A549 (cell line): ENCODE measurements at regions not wholly inside any gene's neighbourhood (a gene's known extent, or its start where the extent isn't known, plus 50 kb on each side); places are given as distances from the start of the nearest gene placed in this dataset.

Experiments
- ATAC-seq, 2 experiments: fragments of 200-7000 bp in 1 of 2; fragments of >200 bp in 1 of 2; cut with Nextera tagmentation in 1 of 2; cut with Tn5 transposase in 1 of 2; 3 replicates each; pipeline versions ENCODE4 v1.8.0 to v1.9.1; 2018 to 2020; ENCODE audit warnings: mild to moderate bottlenecking in 1 of 2, moderate library complexity in 1 of 2
- CTCF ChIA-PET: fragments of 300-600 bp; sonication (Branson Sonifier 250); formaldehyde crosslinking; extraction: SDS; loops from one replicate; lab custom pipeline; 2021; ENCODE audit warnings: antibody characterized with exemption, inconsistent platforms; lab: Yijun Ruan, JAX
- POLR2A ChIA-PET: fragments of 350-600 bp; formaldehyde crosslinking; extraction: SDS; loops from one replicate; lab custom pipeline; 2021; ENCODE audit warnings: antibody characterized with exemption, inconsistent platforms; lab: Yijun Ruan, JAX
- DNase-seq, 2 experiments: peaks; one replicate each; pipeline versions ENCODE4 v3.0.0 to v3.0.0-alpha.2; 2011 to 2016; ENCODE audit warnings: low read depth in 1 of 2, low spot score in 1 of 2
- FAIRE-seq: peaks from 2 replicates; lab custom pipeline; 2011; peaks lifted over from hg19 to GRCh38; lab: Jason Lieb, UNC
- H3K27ac ChIP-seq, 2 experiments: fragments of >200 bp; sonication (Bioruptor Twin); formaldehyde crosslinking; 3 replicates each; pipeline ENCODE4 v1.5.1; 2016 to 2017
- H3K4me1 ChIP-seq: fragments of >200 bp; sonication (Bioruptor Twin); formaldehyde crosslinking; 3 replicates; pipeline ENCODE4 v1.6.1; 2016
- H3K4me2 ChIP-seq: fragments of >200 bp; sonication (Bioruptor Twin); formaldehyde crosslinking; 3 replicates; pipeline ENCODE4 v1.6.1; 2016
- H3K4me3 ChIP-seq: fragments of >200 bp; sonication (Bioruptor Twin); formaldehyde crosslinking; 3 replicates; pipeline ENCODE4 v1.5.1; 2016
- H3K9me3 ChIP-seq: fragments of >200 bp; sonication (Bioruptor Twin); formaldehyde crosslinking; 3 replicates; pipeline ENCODE4 v1.6.1; 2016
- BCL3 ChIP-seq: fragments of >200 bp; sonication (Bioruptor Twin); formaldehyde crosslinking; IDR thresholded peaks from 3 replicates; pipeline ENCODE4 v1.6.1; 2016
- CBX2 ChIP-seq: fragments of 200-600 bp; sonication (generic); IDR thresholded peaks from 2 replicates; pipeline ENCODE4 v1.6.1; 2016; ENCODE audit warnings: low read depth, mild to moderate bottlenecking, borderline replicate concordance
- CEBPB ChIP-seq, 2 experiments: fragments of >200 bp in 1 of 2; sonication (Bioruptor Twin) in 1 of 2; formaldehyde crosslinking in 1 of 2; IDR thresholded peaks; 2 replicates each; pipeline ENCODE4 v1.6.1; 2012 to 2016
- CHD2 ChIP-seq: fragments of 150-350 bp; IDR thresholded peaks from 2 replicates; pipeline ENCODE4 v1.6.1; 2014; ENCODE audit warnings: low read length; ENCODE audit not compliant: partially characterized antibody
- CHD4 ChIP-seq: fragments of 200-600 bp; sonication (generic); IDR thresholded peaks from 2 replicates; pipeline ENCODE4 v1.6.1; 2016; ENCODE audit warnings: antibody characterized with exemption, mild to moderate bottlenecking, borderline replicate concordance
- CTCF ChIP-seq: fragments of >200 bp; sonication (Bioruptor Twin); formaldehyde crosslinking; IDR thresholded peaks from 3 replicates; pipeline ENCODE4 v1.5.1; 2016
- ELK1 ChIP-seq: fragments of 150-350 bp; IDR thresholded peaks from 2 replicates; pipeline ENCODE4 v1.6.1; 2014; ENCODE audit warnings: low read depth, mild to moderate bottlenecking, low read length
- FOSL2 ChIP-seq, 2 experiments: fragments of 450-650 bp in 1 of 2; fragments of >200 bp in 1 of 2; sonication (Bioruptor Twin) in 1 of 2; formaldehyde crosslinking; IDR thresholded peaks; 2 replicates each; pipeline versions ENCODE4 v1.5.0 to v1.6.1; 2016 to 2020; ENCODE audit warnings: mild to moderate bottlenecking in 1 of 2, moderate library complexity in 1 of 2
- HMGXB4 ChIP-seq: fragments of 250-450 bp; sonication (Bioruptor Pico); IDR thresholded peaks from 2 replicates; pipeline ENCODE4 v1.5.0; 2021; ENCODE audit warnings: mild to moderate bottlenecking, moderate library complexity, borderline replicate concordance
- HOXA7 ChIP-seq: fragments of 250-450 bp; sonication (Bioruptor Pico); IDR thresholded peaks from 2 replicates; pipeline ENCODE4 v1.5.0; 2020; ENCODE audit warnings: mild to moderate bottlenecking, moderate library complexity
- HOXB13 ChIP-seq: fragments of 250-450 bp; sonication (Bioruptor Pico); IDR thresholded peaks from 2 replicates; pipeline ENCODE4 v1.5.0; 2020; ENCODE audit warnings: low read depth, mild to moderate bottlenecking, moderate library complexity
- JUN ChIP-seq, 2 experiments: fragments of >200 bp; sonication (Bioruptor Twin); formaldehyde crosslinking; IDR thresholded peaks; 2 replicates in 1 of 2; 3 replicates in 1 of 2; pipeline ENCODE4 v1.6.1; 2016 to 2017
- JUNB ChIP-seq: fragments of >200 bp; sonication (Bioruptor Twin); formaldehyde crosslinking; IDR thresholded peaks from 2 replicates; pipeline ENCODE4 v1.6.1; 2016
- KDM5A ChIP-seq: fragments of 200-600 bp; sonication (generic); IDR thresholded peaks from 2 replicates; pipeline ENCODE4 v1.6.1; 2016; ENCODE audit warnings: antibody characterized with exemption, mild to moderate bottlenecking
- MAX ChIP-seq: IDR thresholded peaks from 2 replicates; pipeline ENCODE4 v1.6.1; 2012
- MYC ChIP-seq: IDR thresholded peaks from 2 replicates; pipeline ENCODE4 v1.6.1; 2012; ENCODE audit warnings: mild to moderate bottlenecking, inconsistent platforms, low read length, improper control_type of control experiment, borderline replicate concordance
- PHF8 ChIP-seq: fragments of 200-600 bp; sonication (generic); IDR thresholded peaks from 2 replicates; pipeline ENCODE4 v1.6.1; 2016; ENCODE audit warnings: low read depth, mild to moderate bottlenecking, antibody characterized with exemption, moderate library complexity, borderline replicate concordance
- POLR2A ChIP-seq: IDR thresholded peaks from 2 replicates; pipeline ENCODE4 v1.6.1; 2012; ENCODE audit warnings: mild to moderate bottlenecking, low read length
- RAD21 ChIP-seq, 2 experiments: fragments of >200 bp in 1 of 2; sonication (Bioruptor Twin) in 1 of 2; formaldehyde crosslinking in 1 of 2; IDR thresholded peaks in 1 of 2; conservative IDR thresholded peaks in 1 of 2; 2 replicates in 1 of 2; 3 replicates in 1 of 2; pipeline ENCODE4 v1.6.1; 2012 to 2018; ENCODE audit warnings: inconsistent platforms in 1 of 2
- SREBF2 ChIP-seq: fragments of 450-650 bp; IDR thresholded peaks from 2 replicates; pipeline ENCODE4 v1.6.1; 2014; ENCODE audit warnings: mild to moderate bottlenecking, moderate library complexity
- ZFP36 ChIP-seq: fragments of 450-650 bp; IDR thresholded peaks from 2 replicates; pipeline ENCODE4 v1.6.1; 2014; ENCODE audit warnings: borderline replicate concordance; ENCODE audit not compliant: partially characterized antibody
- ZSCAN20 ChIP-seq: fragments of 250-450 bp; sonication (Bioruptor Pico); IDR thresholded peaks from 2 replicates; pipeline ENCODE4 v1.8.0; 2022; ENCODE audit warnings: mild to moderate bottlenecking, moderate library complexity
- WGBS: methylation state at CpG from one replicate; pipeline ENCODE4 v1.1.6; 2017; ENCODE audit errors: missing lambda C conversion rate; 5-methylcytosine and 5-hydroxymethylcytosine counted together

- no peaks in the 10 kb centered on the region for H3K9me3 ChIP-seq
- no peak overlapping the region for H3K4me3 ChIP-seq
- FAIRE-seq (no peak), DNase-seq (no peak), ATAC-seq (no peak)
- CTCF ChIA-PET, result no interaction called here
- no peak overlapping the region for H3K27ac ChIP-seq
- POLR2A ChIA-PET, result no interaction called here
- 85% methylated on average over 1 of the region's 1 CpG for WGBS
- no peak overlapping the region for H3K4me2 ChIP-seq
- TF ChIP-seq CHD2 (no peak), MAX (no peak), HOXB13 (CRISPR knock-in tag) (no peak)
- H3K4me1 ChIP-seq, result peaks cover 7% of the 10 kb centered on the region; the same call in 1 of the 3 replicates
These were observed 179.1 kb downstream of the KIF18A start for GRCh38 chr11:27928809-27929208.

- H3K27ac ChIP-seq, result peak overlapping the region in 1 of 2 experiments; percentile 43; a peak in 2 of 6 replicates
- WGBS, result 70% methylated on average over 4 of the region's 4 CpGs
- H3K9me3 ChIP-seq, result peaks cover 7% of the 10 kb centered on the region; the same call in 1 of the 3 replicates
- no peak overlapping the region for H3K4me3 ChIP-seq
- POLR2A ChIA-PET, result no interaction called here
- no peak overlapping the region for H3K4me2 ChIP-seq
- CTCF ChIA-PET, result interaction anchor here (0.7 to 2.2 kb wide), 2 partner anchors 143 to 209 kb away, joined by 3 to 7 read pairs; no protein-coding TSS in a partner anchor
- DNase-seq (peak in 1 of 2 experiments; percentile 29), ATAC-seq (no peak; a peak in 1 of 6 replicates)
- TF ChIP-seq ELK1 (no peak), SREBF2 (no peak), FOSL2 (IDR thresholded peaks at IDR 0.05) (no peak), FOSL2 (CRISPR knock-in tag; IDR thresholded peaks at IDR 0.05) (no peak), POLR2A (no peak), PHF8 (no peak), JUN (IDR thresholded peaks at IDR 0.05) (no peak), BCL3 (no peak), CHD4 (no peak), JUNB (no peak), HOXA7 (CRISPR knock-in tag) (no peak), KDM5A (no peak), CBX2 (no peak), MYC (no peak), ZFP36 (no peak), HMGXB4 (CRISPR knock-in tag) (no peak), ZSCAN20 (CRISPR knock-in tag) (no peak), CEBPB (IDR thresholded peaks at IDR 0.05) (no peak), CTCF (no peak), RAD21 (conservative IDR thresholded peaks at IDR 0.05 in 1 of 2, IDR thresholded peaks at IDR 0.05 in 1 of 2) (no peak)
- TF ChIP-seq, all 56 proteins: peak for 0
- FAIRE-seq, result no peak
- peaks cover 5% of the 10 kb centered on the region; the same call in 1 of the 3 replicates for H3K4me1 ChIP-seq
These were observed 180.9 kb downstream of the KIF18A start for GRCh38 chr11:27926981-27927481.
